OCI-LY7 (cell line): ENCODE measurements at regions not wholly inside any gene's neighbourhood (a gene's known extent, or its start where the extent isn't known, plus 50 kb on each side); places are given as distances from the start of the nearest gene placed in this dataset.

Experiments used
- BruUV-seq: library from RNA; stranded (reverse); fragments of 400-500 nt; replicated peaks from 2 replicates; lab custom pipeline; 2021; lab: Mats Ljungman, UMichigan
- CTCF ChIA-PET: fragments of 300-600 bp; sonication (Branson Sonifier 250); formaldehyde crosslinking; loops from one replicate; lab custom pipeline; 2022; ENCODE audit warnings: antibody characterized with exemption; ENCODE audit not compliant: unreplicated experiment; lab: Charles Lee
- POLR2A ChIA-PET: fragments of 300-600 bp; sonication (Branson Sonifier 250); formaldehyde crosslinking; loops from one replicate; lab custom pipeline; 2022; ENCODE audit warnings: antibody characterized with exemption; lab: Charles Lee
- DNase-seq: peaks from one replicate; pipeline ENCODE4 v3.0.0-alpha.2; 2015; ENCODE audit warnings: low spot score
- H2AFZ ChIP-seq: fragments of 200-600 bp; sonication (generic), shearing (Covaris generic); 2 replicates; pipeline ENCODE4 v1.6.1; 2014; ENCODE audit warnings: mild to moderate bottlenecking, antibody characterized with exemption, low read length, moderate library complexity
- H3K27ac ChIP-seq: fragments of 200-600 bp; sonication (generic); 2 replicates; pipeline ENCODE4 v1.5.1; 2014; ENCODE audit warnings: mixed run types, low read depth, mild to moderate bottlenecking, moderate library complexity, low read length, inconsistent platforms; ENCODE audit not compliant: poor library complexity, severe bottlenecking
- H3K36me3 ChIP-seq: fragments of 200-600 bp; sonication (generic); 2 replicates; pipeline ENCODE4 v1.6.1; 2014; ENCODE audit warnings: mild to moderate bottlenecking, antibody characterized with exemption, low read length, moderate library complexity, mixed read lengths; ENCODE audit not compliant: insufficient read depth
- H3K4me1 ChIP-seq: fragments of 200-600 bp; sonication (generic); 2 replicates; pipeline ENCODE4 v1.5.1; 2014; ENCODE audit warnings: mild to moderate bottlenecking, low read length; ENCODE audit not compliant: insufficient read depth, poor library complexity, severe bottlenecking
- H3K4me2 ChIP-seq: fragments of 200-600 bp; sonication (generic); 2 replicates; pipeline ENCODE4 v1.6.1; 2014; ENCODE audit warnings: mild to moderate bottlenecking, low read length
- H3K4me3 ChIP-seq: fragments of 200-600 bp; sonication (generic); 2 replicates; pipeline ENCODE4 v1.5.1; 2014; ENCODE audit warnings: mild to moderate bottlenecking, low read depth, low read length; ENCODE audit not compliant: poor library complexity, severe bottlenecking
- H3K79me2 ChIP-seq: fragments of 200-600 bp; sonication (generic); 2 replicates; pipeline ENCODE4 v1.6.1; 2016; ENCODE audit warnings: low read depth, mild to moderate bottlenecking, low read length, moderate library complexity, mixed read lengths; ENCODE audit not compliant: insufficient read depth
- H3K9me2 ChIP-seq: fragments of 200-600 bp; sonication (generic); 2 replicates; pipeline ENCODE4 v1.6.1; 2016; ENCODE audit warnings: mild to moderate bottlenecking, low read length, mixed read lengths; ENCODE audit not compliant: insufficient read depth
- H3K9me3 ChIP-seq: fragments of 200-600 bp; sonication (generic); 2 replicates; pipeline ENCODE4 v1.6.1; 2014; ENCODE audit warnings: mild to moderate bottlenecking, mixed run types, low read length, mixed read lengths
- H4K20me1 ChIP-seq: fragments of 200-600 bp; sonication (generic); 2 replicates; pipeline ENCODE4 v1.6.1; 2014; ENCODE audit warnings: mild to moderate bottlenecking, antibody characterized with exemption, low read length, moderate library complexity, mixed read lengths; ENCODE audit not compliant: insufficient read depth
- CTCF ChIP-seq: fragments of 200-600 bp; sonication (generic); conservative IDR thresholded peaks from 2 replicates; pipeline ENCODE4 v1.5.1; 2014; ENCODE audit warnings: mild to moderate bottlenecking, antibody characterized with exemption, low read length, moderate library complexity, mixed read lengths
- EZH2phosphoT487 ChIP-seq: fragments of 200-600 bp; sonication (generic); IDR thresholded peaks from 2 replicates; pipeline ENCODE4 v1.6.1; 2018; ENCODE audit warnings: low read depth, borderline replicate concordance, mild to moderate bottlenecking, mixed run types, antibody characterized with exemption, low read length, moderate library complexity, mixed read lengths
- intact Hi-C: fragments of 100-400 bp; cut with micrococcal nuclease; formaldehyde crosslinking; loops from one replicate; pipeline ENCODE4 v1.10.0; 2022; ENCODE audit not compliant: unreplicated experiment

DNA sequence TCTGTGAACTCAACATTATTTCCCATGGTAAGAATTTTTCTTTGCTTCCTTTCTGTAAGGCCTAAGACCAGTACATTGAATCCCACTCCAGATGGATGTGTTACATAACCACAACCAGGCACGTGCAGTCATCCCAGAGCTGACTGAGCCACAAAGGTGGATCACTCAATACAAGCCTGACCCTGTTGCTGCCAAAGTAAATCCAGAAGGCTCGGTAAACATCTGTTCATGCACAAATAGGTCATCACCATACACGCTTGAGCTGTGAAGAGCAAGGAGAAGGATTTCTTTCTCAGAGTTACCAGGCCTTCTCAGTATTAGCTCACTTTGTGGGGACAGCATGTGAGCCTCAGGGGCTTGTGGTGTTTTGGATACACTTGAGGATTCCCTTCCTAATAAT is 791.4 kb upstream of the FANCL start:
- ChIA-PET POLR2A (no interaction called here), CTCF (no interaction called here)
- no peaks in the 10 kb centered on the region for H3K4me1 ChIP-seq
- BruUV-seq, result no TSS peak
- H3K79me2 ChIP-seq, result no peaks in the 10 kb centered on the region
- no peak overlapping the region for H3K27ac ChIP-seq
- no peak for TF ChIP-seq CTCF
- no peak overlapping the region for H3K4me3 ChIP-seq
- H3K4me2 ChIP-seq, result no peak overlapping the region
- H2AFZ ChIP-seq, result no peak overlapping the region
- no peak for DNase-seq
- H3K9me3 ChIP-seq, result no peaks in the 10 kb centered on the region
- no peaks in the 10 kb centered on the region; the same call in 1 of the 2 replicates for H4K20me1 ChIP-seq
- H3K9me2 ChIP-seq, result no peaks in the 10 kb centered on the region
- intact Hi-C loops, result no loop called here
- no peaks in the 10 kb centered on the region for H3K36me3 ChIP-seq

DNA sequence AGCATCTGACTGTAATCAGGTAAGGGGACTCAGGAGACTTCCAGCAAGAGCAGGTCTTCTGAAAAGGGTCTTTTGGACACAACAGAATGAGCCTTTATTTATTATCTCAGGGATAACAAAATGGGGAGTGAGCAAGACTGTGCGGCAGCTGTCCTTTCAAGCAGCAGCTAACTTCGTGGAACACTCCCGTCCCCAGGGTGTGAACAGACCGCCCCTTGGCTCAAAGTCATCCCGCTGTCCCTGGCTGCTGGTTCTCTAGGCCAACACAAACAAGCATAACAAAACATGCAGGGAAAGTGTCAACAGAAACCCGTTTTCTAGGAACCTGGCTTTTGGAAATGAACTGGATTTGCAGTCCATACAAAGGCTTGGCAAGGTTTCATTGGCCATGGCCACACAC is 787.9 kb upstream of the FANCL start:
- Histone ChIP-seq H3K36me3 (no peaks in the 10 kb centered on the region), H3K79me2 (no peaks in the 10 kb centered on the region), H3K4me3 (no peak overlapping the region), H3K9me2 (no peaks in the 10 kb centered on the region), H3K27ac (no peak overlapping the region), H3K9me3 (no peaks in the 10 kb centered on the region), H3K4me1 (no peaks in the 10 kb centered on the region), H4K20me1 (no peaks in the 10 kb centered on the region; the same call in 1 of the 2 replicates), H3K4me2 (no peak overlapping the region), H2AFZ (no peak overlapping the region)
- DNase-seq, result no peak
- TF ChIP-seq CTCF (no peak), EZH2phosphoT487 (no peak)
- CTCF ChIA-PET, result no interaction called here
- no TSS peak for BruUV-seq
- POLR2A ChIA-PET, result no interaction called here
- intact Hi-C loops, result loop anchor here (5.0 kb wide), 2 partner anchors 1538 to 1553 kb away; no protein-coding TSS in a partner anchor

DNA sequence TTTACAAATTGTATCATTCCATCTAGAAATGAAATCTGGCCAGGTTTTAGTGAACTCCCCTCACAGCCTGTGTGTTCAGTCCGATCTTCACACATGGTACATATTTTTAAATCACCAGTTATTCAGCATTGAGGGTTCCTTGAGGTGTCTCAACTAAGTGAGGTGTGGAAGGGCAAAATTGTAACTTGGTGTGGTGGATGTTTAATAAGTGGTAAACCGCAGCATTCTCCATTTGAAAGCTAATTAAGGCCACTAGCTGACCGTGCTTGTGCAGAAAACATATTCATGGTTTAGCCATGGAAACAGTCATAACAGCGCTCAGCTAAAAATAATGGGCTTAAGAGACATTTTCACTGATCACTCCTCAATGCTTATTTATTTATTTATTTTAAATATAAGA is 786.2 kb upstream of the FANCL start:
- no TSS peak for BruUV-seq
- no peaks in the 10 kb centered on the region for H3K9me3 ChIP-seq
- H3K4me1 ChIP-seq, result no peaks in the 10 kb centered on the region
- intact Hi-C loops, result loop anchor here (5.0 kb wide), 2 partner anchors 1540 to 1555 kb away; no protein-coding TSS in a partner anchor
- H3K36me3 ChIP-seq, result no peaks in the 10 kb centered on the region
- TF ChIP-seq EZH2phosphoT487 (no peak), CTCF (no peak)
- no peak for DNase-seq
- H3K27ac ChIP-seq, result no peak overlapping the region
- CTCF ChIA-PET, result no interaction called here
- H3K79me2 ChIP-seq, result no peaks in the 10 kb centered on the region
- H3K9me2 ChIP-seq, result no peaks in the 10 kb centered on the region
- H3K4me3 ChIP-seq, result no peak overlapping the region
- H3K4me2 ChIP-seq, result no peak overlapping the region
- no peak overlapping the region for H2AFZ ChIP-seq
- no peaks in the 10 kb centered on the region; the same call in 1 of the 2 replicates for H4K20me1 ChIP-seq
- POLR2A ChIA-PET, result no interaction called here
